Left renal cortex interstitium (tissue), 4 donors: ENCODE measurements at regions not wholly inside any gene's neighbourhood (a gene's known extent, or its start where the extent isn't known, plus 50 kb on each side); places are given as distances from the start of the nearest gene placed in this dataset.
"Not testable (repeated sequence)": the region's sequence is repeated elsewhere in the genome, so short reads cannot be mapped to it uniquely, and the experiment has no call there.

Source experiments
- DNase-seq, 4 donors: peaks; one replicate each; pipeline ENCODE4 v3.0.0-alpha.2; 2013; ENCODE audit warnings: low read depth in 4 of 4, low spot score in 2 of 4, missing footprints in 1 of 4

GRCh38 chr17:64730023-64730422, 67.9 kb upstream of the SMURF2 start:
- DNase-seq, result not testable (repeated sequence)

DNA sequence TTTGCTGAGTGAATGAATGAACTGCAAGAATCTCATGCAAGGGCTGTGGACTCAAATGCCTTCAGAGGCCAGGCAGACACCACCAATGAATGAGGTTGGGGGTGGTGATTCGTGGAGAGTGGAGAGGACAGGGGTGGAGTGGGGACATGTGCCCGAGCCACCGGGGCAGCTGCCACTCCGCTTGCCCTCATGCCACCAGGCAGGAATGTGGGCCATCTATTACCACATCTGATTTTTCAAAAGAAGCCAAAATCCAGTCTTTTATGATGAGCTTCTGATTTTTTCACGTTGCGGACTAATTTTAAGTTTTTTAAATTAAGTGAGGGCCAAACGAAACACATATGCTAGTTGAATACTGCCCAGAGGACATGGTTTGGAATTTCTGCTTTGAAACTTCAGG, 67.1 kb upstream of the SMURF2 start:
- no peak for DNase-seq

GRCh38 chr17:64728041-64728695, 66.1 kb upstream of the SMURF2 start:
- DNase-seq, result no peak

DNA sequence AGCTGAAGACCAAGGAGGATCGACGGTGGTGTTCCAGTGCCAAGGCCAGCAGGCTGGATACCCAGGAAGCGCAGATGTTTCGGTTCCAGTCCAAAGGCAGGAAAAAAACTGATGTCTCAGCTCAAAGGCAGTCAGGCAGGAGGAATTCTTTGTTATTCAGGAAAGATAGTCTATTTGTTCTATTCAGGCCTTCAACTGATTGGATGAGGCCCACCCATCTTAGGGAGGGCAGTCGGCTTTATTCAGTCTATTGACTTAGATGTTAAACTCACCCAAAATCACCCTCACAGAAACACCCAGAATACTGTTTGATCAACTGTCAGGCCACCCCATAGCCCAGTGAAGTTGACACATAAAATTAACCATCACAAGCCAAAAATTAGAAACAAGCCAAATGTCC, 63.9 kb upstream of the SMURF2 start:
- DNase-seq, result not testable (repeated sequence)

DNA sequence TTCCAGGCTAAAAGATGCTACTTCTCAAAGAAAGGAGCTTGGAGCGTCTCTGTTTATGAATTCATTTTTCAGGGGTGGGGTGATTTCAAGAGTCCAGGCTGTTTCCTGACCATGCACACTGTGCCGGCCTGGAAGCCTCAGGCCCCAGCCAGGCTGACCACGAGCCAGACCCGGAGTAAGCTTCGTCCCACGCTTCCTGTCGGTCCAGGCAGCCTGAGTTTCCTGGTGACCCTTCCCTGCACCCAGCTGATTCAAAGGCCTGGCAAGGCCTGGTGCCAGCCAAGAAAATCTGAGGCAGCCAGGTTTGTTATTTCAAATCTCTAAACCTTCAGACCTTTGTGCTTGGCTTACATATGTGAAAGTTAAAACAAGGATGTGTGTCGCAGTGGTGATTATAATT, 62.1 kb upstream of the SMURF2 start:
- not testable (repeated sequence) for DNase-seq

- no peak for DNase-seq
Measured at GRCh38 chr17:64723781-64724180, 61.7 kb upstream of the SMURF2 start.

- DNase-seq, result not testable (repeated sequence)
Measured at GRCh38 chr17:64721556-64721955, 59.4 kb upstream of the SMURF2 start.

DNA sequence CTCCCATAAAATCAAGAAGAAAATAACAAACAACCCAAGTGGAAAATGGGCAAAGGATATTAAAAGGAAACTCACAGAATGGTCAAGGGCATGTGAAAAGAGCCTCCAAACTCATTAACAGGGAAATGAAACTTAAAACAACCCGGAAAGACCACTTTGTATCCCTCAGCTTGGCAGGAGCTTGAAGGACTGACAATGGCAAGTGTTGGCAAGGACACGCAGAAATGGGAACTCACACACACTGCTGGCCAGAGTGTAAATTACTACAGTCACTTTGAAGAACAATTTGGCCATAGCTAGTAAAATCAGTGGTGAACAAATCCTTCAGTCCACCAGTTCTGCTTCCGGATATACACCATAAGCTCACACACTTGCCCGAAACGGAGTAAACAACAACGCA, 58.1 kb upstream of the SMURF2 start:
- DNase-seq, result not testable (repeated sequence)

GRCh38 chr17:64719517-64719916, 57.4 kb upstream of the SMURF2 start:
- not testable (repeated sequence) for DNase-seq

DNA sequence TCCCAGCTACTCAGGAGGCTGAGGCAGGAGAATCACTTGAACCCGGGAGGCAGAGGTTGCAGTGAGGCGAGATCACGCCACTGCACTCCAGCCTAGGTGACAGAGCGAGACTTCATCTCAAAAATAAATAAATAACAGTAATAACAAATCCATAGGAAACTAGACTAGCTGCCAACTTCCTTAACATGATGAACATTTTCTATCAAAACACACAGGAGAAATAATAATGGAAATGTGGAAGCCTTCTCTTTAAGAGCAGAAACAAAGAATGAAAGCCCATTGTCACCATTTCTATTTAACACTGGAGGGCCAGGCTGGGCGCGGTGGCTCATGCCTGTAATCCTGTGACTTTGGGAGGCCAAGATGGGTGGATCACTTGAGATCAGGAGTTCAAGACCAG, 56.7 kb upstream of the SMURF2 start:
- not testable (repeated sequence) for DNase-seq

GRCh38 chr17:64718058-64718457, 56.0 kb upstream of the SMURF2 start:
- no peak for DNase-seq

- DNase-seq, result not testable (repeated sequence)
Measured at GRCh38 chr17:64716496-64716895, 54.4 kb upstream of the SMURF2 start.

GRCh38 chr17:64713786-64714185, 51.7 kb upstream of the SMURF2 start:
- not testable (repeated sequence) for DNase-seq

GRCh38 chr17:64712557-64713351, 50.6 kb upstream of the SMURF2 start:
- not testable (repeated sequence) for DNase-seq
